Ascending aorta (tissue), 2 donors: ENCODE measurements at regions not wholly inside any gene's neighbourhood (a gene's known extent, or its start where the extent isn't known, plus 50 kb on each side); places are given as distances from the start of the nearest gene placed in this dataset.
A peak's percentile ranks its signal among the peaks of the same experiment; 100 is the strongest.

Experiments used
- DNase-seq, 2 donors: peaks; one replicate each; pipeline ENCODE4 v3.0.0-alpha.2; 2019; ENCODE audit warnings: low spot score in 2 of 2
- H3K27ac ChIP-seq, 2 donors: fragments of 200-600 bp; sonication (generic); one replicate each; pipeline ENCODE4 v1.5.1; 2016 to 2017; ENCODE audit warnings: mild to moderate bottlenecking in 1 of 2
- H3K27me3 ChIP-seq: fragments of 200-600 bp; sonication (generic); one replicate; pipeline ENCODE4 v1.5.1; 2017
- H3K36me3 ChIP-seq, 2 donors: fragments of 200-600 bp; sonication (generic); one replicate each; pipeline ENCODE4 v1.5.1; 2016
- H3K4me1 ChIP-seq, 2 donors: fragments of 200-600 bp; sonication (generic); one replicate each; pipeline ENCODE4 v1.5.1; 2016 to 2017; ENCODE audit warnings: mild to moderate bottlenecking in 1 of 2
- H3K4me3 ChIP-seq, 2 donors: fragments of 200-600 bp; sonication (generic); one replicate each; pipeline ENCODE4 v1.5.1; 2016 to 2017; ENCODE audit warnings: mild to moderate bottlenecking in 1 of 2
- H3K9me3 ChIP-seq, 2 donors: fragments of 200-600 bp; sonication (generic); one replicate each; pipeline ENCODE4 v1.5.1; 2016
- intact Hi-C: fragments of 100-400 bp; cut with DNase I; formaldehyde crosslinking; loops from one replicate; pipeline ENCODE4 v1.15.1; 2023
- TF ChIP-seq, protein P1 (sequence below), 3 experiments: fragments of 200-600 bp in 2 of 3; fragments of 450-650 bp in 1 of 3; sonication (generic) in 2 of 3; IDR thresholded peaks; one replicate each; pipeline ENCODE4 v1.5.1; 2016 to 2019; ENCODE audit warnings: antibody characterized with exemption in 3 of 3, mild to moderate bottlenecking in 1 of 3, moderate library complexity in 1 of 3

DNA sequence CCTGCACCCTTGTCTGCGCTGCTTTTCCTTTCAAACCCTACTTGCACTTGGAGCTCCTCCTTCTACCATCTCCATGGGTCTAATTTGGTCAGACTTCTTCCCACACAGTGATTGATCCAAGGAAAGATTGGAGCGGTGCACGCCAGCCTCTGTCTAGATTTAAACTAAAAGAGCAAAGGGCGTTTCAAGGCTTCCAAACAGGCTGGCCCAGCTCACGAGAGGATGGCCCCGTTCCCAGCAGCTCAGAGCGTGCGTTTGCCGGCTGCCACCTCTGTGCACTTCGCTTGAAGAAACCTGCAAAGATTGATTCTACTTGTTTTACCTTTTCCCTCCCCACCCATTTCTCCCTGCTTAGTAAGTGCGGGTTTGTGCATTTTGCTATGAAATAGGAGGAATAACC is 78.8 kb upstream of the ALKAL2 start:
- TF ChIP-seq, protein P1, sequence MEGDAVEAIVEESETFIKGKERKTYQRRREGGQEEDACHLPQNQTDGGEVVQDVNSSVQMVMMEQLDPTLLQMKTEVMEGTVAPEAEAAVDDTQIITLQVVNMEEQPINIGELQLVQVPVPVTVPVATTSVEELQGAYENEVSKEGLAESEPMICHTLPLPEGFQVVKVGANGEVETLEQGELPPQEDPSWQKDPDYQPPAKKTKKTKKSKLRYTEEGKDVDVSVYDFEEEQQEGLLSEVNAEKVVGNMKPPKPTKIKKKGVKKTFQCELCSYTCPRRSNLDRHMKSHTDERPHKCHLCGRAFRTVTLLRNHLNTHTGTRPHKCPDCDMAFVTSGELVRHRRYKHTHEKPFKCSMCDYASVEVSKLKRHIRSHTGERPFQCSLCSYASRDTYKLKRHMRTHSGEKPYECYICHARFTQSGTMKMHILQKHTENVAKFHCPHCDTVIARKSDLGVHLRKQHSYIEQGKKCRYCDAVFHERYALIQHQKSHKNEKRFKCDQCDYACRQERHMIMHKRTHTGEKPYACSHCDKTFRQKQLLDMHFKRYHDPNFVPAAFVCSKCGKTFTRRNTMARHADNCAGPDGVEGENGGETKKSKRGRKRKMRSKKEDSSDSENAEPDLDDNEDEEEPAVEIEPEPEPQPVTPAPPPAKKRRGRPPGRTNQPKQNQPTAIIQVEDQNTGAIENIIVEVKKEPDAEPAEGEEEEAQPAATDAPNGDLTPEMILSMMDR (IDR thresholded peaks at IDR 0.05) = no peak
- Histone ChIP-seq H3K36me3 (no peaks in the 10 kb centered on the region), H3K4me3 (no peak overlapping the region), H3K9me3 (peaks cover 0 to 4% of the 10 kb centered on the region in 2 donors), H3K27me3 (no peaks in the 10 kb centered on the region), H3K27ac (peak overlapping the region in 1 of 2 donors; percentile 18), H3K4me1 (peaks cover 0 to 7% of the 10 kb centered on the region in 2 donors)
- intact Hi-C loops = no loop called here
- DNase-seq = no peak

- TF ChIP-seq, protein P1 (IDR thresholded peaks at IDR 0.05) = no peak
- intact Hi-C loops = no loop called here
- Histone ChIP-seq H3K27ac (no peak overlapping the region), H3K4me1 (peaks cover 0 to 7% of the 10 kb centered on the region in 2 donors), H3K9me3 (peaks cover 0 to 1% of the 10 kb centered on the region in 2 donors), H3K4me3 (no peak overlapping the region), H3K27me3 (no peaks in the 10 kb centered on the region), H3K36me3 (no peaks in the 10 kb centered on the region)
- DNase-seq = no peak
Observed at GRCh38 chr2:365367-366275, 77.7 kb upstream of the ALKAL2 start.

- TF ChIP-seq, protein P1 (IDR thresholded peaks at IDR 0.05) = no peak
- Histone ChIP-seq H3K36me3 (no peaks in the 10 kb centered on the region), H3K27ac (no peak overlapping the region), H3K4me3 (no peak overlapping the region), H3K27me3 (no peaks in the 10 kb centered on the region), H3K4me1 (peaks cover 0 to 7% of the 10 kb centered on the region in 2 donors), H3K9me3 (no peaks in the 10 kb centered on the region)
- no peak for DNase-seq
- intact Hi-C loops = no loop called here
Observed at GRCh38 chr2:363824-364470, 76.1 kb upstream of the ALKAL2 start.

DNA sequence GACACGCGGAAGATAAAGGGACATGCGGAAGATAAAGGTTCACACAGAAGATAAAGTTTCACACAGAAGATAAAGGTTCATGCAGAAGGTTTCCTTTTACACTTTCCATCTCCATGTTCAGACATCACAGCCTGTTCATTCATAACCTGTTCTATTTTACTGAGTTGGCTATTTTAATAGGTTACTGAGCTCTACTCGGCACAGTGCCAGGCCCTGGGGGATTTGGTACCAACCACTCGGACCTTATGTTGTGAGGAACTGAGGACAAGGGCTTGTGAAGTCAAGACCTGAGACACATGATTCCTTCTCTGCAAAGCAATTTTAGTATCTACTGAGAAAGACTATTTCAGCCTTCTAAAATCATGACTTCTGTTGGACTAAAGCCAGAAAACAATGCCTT is 75.0 kb upstream of the ALKAL2 start:
- no peak overlapping the region for H3K27ac ChIP-seq
- H3K4me3 ChIP-seq = no peak overlapping the region
- no peaks in the 10 kb centered on the region for H3K9me3 ChIP-seq
- H3K27me3 ChIP-seq = no peaks in the 10 kb centered on the region
- TF ChIP-seq, protein P1 (IDR thresholded peaks at IDR 0.05) = no peak
- intact Hi-C loops = no loop called here
- DNase-seq = no peak
- peaks cover 0 to 7% of the 10 kb centered on the region in 2 donors for H3K4me1 ChIP-seq
- no peaks in the 10 kb centered on the region for H3K36me3 ChIP-seq

GRCh38 chr2:360124-360523 is 72.2 kb upstream of the ALKAL2 start:
- no peak for DNase-seq
- TF ChIP-seq, protein P1 (IDR thresholded peaks at IDR 0.05) = no peak
- no peaks in the 10 kb centered on the region for H3K36me3 ChIP-seq
- intact Hi-C loops = no loop called here
- no peaks in the 10 kb centered on the region for H3K4me1 ChIP-seq
- no peak overlapping the region for H3K4me3 ChIP-seq
- no peak overlapping the region for H3K27ac ChIP-seq
- H3K27me3 ChIP-seq = no peaks in the 10 kb centered on the region
- no peaks in the 10 kb centered on the region for H3K9me3 ChIP-seq
